ENCODE measurements at regions not wholly inside any gene's neighbourhood (a gene's known extent, or its start where the extent isn't known, plus 50 kb on each side); places are given as distances from the start of the nearest gene placed in this dataset.

DNA sequence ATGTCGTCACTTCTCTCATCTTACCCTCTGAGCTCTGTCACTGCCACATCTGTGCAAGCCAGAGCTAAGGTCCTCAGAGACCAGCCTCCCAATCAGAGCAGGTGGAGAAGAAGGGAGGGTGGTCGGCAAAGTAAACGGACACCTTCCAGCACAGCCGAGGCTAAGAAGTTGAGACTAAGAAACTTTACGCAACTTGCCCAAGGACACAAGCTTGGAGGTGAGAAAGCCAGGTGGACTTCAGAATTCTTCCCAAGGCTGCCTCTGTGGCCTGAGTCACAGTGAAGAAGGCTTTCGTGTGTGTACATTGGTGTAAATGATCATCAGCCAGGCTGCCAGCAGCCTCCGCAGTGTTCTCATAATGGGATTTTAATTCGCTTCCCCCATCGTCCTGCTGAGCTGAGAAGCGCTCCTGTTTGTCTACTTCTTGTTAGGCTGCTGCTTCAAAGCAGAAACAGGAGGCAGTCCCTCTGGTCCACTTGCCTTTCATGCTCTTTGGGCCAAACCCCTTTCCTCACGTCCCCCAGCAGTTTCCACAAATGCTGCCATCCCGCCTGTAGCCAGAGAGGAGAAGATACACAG lies 125.0 kb upstream of the RPL38 start:
- no peaks in the 10 kb centered on the region for H3K9me3 ChIP-seq (ENCODE audit: control insufficient read depth, low read length)
- H3K4me1 ChIP-seq (ENCODE audit: control insufficient read depth, insufficient read depth, low read length, poor library complexity, severe bottlenecking), result no peaks in the 10 kb centered on the region
- H3K4me3 ChIP-seq (ENCODE audit: insufficient read depth, low read depth, low read length, poor library complexity, severe bottlenecking), result no peak overlapping the region
- H3K27me3 ChIP-seq (replicated peaks; ENCODE audit: control insufficient read depth, insufficient read depth, low read length, poor library complexity, severe bottlenecking), result no peaks in the 10 kb centered on the region
- H3K36me3 ChIP-seq (ENCODE audit: control insufficient read depth, insufficient read depth, low read length), result no peaks in the 10 kb centered on the region
- DNase-seq, result no peak
- H3K27ac ChIP-seq (ENCODE audit: insufficient read depth, low read length, poor library complexity, severe bottlenecking), result no peak overlapping the region

DNA sequence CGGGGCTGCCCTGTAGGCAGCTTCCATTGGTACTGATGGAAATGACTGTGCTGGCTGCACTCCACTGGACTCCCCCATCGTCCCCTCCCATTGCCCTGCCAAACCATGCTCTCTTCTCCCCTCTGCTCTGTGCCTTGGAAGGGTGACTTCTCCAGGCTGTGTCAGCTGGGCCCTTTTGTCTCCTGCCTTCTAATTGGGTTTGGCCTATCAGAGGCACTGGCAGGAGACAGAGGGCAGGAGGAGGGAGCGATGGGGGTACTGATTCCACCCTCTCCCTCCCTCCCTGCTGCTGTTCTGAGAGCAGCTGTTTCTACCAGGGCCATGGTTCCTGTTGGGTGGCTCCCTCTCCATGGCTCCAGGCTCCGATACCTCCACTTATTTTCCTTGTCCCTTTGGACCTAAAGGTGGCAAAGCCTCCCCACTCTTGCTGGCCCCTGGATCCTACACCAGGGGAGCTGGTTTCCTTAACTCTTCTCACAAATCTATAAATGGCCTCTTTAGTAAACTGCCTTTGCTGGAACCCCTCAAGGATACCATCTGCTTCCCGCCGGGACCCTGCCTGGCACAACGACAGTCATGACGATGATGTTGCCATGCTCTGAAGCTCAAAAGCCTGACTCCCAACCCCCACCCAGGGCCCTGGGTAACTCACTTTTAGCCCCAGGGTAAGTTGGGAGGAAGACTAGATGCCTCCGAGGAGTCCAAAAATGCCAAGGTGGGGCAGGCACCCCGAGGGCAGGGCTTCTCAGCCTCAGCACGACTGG lies 123.8 kb upstream of the RPL38 start:
- Histone ChIP-seq H3K27me3 (replicated peaks; ENCODE audit: control insufficient read depth, insufficient read depth, low read length, poor library complexity, severe bottlenecking) (no peaks in the 10 kb centered on the region), H3K36me3 (ENCODE audit: control insufficient read depth, insufficient read depth, low read length) (no peaks in the 10 kb centered on the region), H3K4me3 (ENCODE audit: insufficient read depth, low read depth, low read length, poor library complexity, severe bottlenecking) (no peak overlapping the region), H3K27ac (ENCODE audit: insufficient read depth, low read length, poor library complexity, severe bottlenecking) (no peak overlapping the region), H3K9me3 (ENCODE audit: control insufficient read depth, low read length) (no peaks in the 10 kb centered on the region), H3K4me1 (ENCODE audit: control insufficient read depth, insufficient read depth, low read length, poor library complexity, severe bottlenecking) (no peaks in the 10 kb centered on the region)
- no peak for DNase-seq

DNA sequence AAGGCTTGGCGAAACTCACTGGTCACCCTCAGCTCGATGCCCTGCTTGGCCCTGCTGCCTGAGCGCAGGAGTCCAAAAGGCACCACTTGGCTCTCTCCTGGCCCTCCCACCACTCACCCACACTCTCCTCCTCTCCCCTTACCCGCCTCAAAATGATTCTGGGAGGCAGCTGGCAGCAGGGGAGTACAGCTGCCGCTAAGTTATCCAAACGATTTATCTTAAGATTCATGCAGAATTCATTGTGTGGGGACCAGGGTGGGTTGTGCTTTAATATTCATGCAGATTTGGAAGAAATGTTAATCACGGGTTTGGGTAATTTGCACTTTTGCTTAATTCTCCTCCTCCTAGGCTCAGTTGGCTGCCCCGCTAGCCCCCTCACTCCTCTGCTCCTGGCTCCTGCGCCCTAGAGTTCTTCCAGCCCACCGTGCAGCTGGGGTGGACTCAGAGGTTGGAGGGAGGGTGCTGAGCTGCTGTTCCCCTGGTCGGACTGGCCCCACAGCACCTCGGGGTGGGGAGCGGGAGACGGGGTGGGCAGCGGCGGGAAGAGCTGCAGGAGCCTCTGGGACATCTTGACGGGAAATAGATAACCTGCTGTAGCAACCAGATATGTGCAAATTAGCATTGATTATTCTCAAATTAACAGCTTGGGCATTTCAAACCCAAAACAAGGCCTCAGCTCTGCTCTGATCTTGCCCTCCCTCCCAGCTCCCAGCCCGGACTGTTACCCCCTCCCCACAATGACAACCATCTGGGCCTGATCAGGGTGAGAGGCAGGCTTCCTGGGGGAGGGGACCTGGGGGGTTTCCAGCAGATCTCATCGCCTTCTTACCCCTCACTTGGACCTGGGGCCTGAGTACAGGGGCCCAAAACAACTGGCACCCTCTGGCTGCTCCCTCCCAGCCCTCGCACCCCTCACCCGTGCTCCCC lies 122.6 kb upstream of the RPL38 start:
- Histone ChIP-seq H3K27me3 (replicated peaks; ENCODE audit: control insufficient read depth, insufficient read depth, low read length, poor library complexity, severe bottlenecking) (no peaks in the 10 kb centered on the region), H3K9me3 (ENCODE audit: control insufficient read depth, low read length) (no peaks in the 10 kb centered on the region), H3K4me1 (ENCODE audit: control insufficient read depth, insufficient read depth, low read length, poor library complexity, severe bottlenecking) (no peaks in the 10 kb centered on the region), H3K4me3 (ENCODE audit: insufficient read depth, low read depth, low read length, poor library complexity, severe bottlenecking) (no peak overlapping the region), H3K27ac (ENCODE audit: insufficient read depth, low read length, poor library complexity, severe bottlenecking) (no peak overlapping the region), H3K36me3 (ENCODE audit: control insufficient read depth, insufficient read depth, low read length) (no peaks in the 10 kb centered on the region)
- no peak for DNase-seq

DNA sequence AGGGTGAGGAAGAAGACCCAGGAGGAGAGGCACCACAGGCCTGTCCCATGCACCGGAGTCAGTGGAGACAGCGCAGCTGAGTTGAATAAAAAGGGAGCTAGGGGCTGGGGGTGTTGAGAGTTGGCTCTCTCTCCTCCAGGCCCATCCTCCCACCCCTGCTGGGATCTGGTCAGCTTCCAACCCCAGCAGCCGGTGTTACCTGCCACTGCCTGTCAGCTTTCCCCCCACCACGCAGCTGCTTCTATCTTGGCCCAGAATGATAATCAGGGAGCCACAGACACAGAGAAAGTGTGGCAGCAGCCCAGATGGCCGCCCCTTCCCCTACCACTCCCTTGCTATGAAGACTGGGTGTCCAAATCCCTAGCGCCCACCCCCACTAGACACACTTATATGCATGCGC lies 120.6 kb upstream of the RPL38 start:
- no peak for DNase-seq
- Histone ChIP-seq H3K27me3 (replicated peaks; ENCODE audit: control insufficient read depth, insufficient read depth, low read length, poor library complexity, severe bottlenecking) (no peaks in the 10 kb centered on the region), H3K4me1 (ENCODE audit: control insufficient read depth, insufficient read depth, low read length, poor library complexity, severe bottlenecking) (no peaks in the 10 kb centered on the region), H3K27ac (ENCODE audit: insufficient read depth, low read length, poor library complexity, severe bottlenecking) (no peak overlapping the region), H3K9me3 (ENCODE audit: control insufficient read depth, low read length) (no peaks in the 10 kb centered on the region), H3K4me3 (ENCODE audit: insufficient read depth, low read depth, low read length, poor library complexity, severe bottlenecking) (no peak overlapping the region), H3K36me3 (ENCODE audit: control insufficient read depth, insufficient read depth, low read length) (no peaks in the 10 kb centered on the region)

DNA sequence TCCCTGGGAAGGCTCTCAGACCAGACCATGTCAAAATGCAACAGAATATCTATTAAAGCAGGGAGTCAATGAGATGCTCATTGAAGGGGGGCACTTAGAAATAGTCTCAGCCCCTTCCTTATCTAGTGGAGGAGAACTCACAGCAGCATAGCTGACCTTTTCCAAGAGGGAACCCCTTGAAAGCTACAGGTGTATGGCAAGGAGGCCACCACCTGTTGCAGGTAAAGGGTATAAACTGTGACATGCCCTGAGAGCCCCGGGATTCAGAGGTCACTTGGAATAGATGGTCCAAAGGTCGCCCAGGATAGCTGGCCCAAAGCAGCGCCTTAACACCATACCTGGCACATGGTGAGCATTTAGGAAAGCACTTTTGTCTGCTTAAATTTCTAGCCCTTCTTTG lies 120.2 kb upstream of the RPL38 start:
- Histone ChIP-seq H3K36me3 (ENCODE audit: control insufficient read depth, insufficient read depth, low read length) (no peaks in the 10 kb centered on the region), H3K27me3 (replicated peaks; ENCODE audit: control insufficient read depth, insufficient read depth, low read length, poor library complexity, severe bottlenecking) (no peaks in the 10 kb centered on the region), H3K4me1 (ENCODE audit: control insufficient read depth, insufficient read depth, low read length, poor library complexity, severe bottlenecking) (no peaks in the 10 kb centered on the region), H3K27ac (ENCODE audit: insufficient read depth, low read length, poor library complexity, severe bottlenecking) (no peak overlapping the region), H3K9me3 (ENCODE audit: control insufficient read depth, low read length) (no peaks in the 10 kb centered on the region), H3K4me3 (ENCODE audit: insufficient read depth, low read depth, low read length, poor library complexity, severe bottlenecking) (no peak overlapping the region)
- no peak for DNase-seq

DNA sequence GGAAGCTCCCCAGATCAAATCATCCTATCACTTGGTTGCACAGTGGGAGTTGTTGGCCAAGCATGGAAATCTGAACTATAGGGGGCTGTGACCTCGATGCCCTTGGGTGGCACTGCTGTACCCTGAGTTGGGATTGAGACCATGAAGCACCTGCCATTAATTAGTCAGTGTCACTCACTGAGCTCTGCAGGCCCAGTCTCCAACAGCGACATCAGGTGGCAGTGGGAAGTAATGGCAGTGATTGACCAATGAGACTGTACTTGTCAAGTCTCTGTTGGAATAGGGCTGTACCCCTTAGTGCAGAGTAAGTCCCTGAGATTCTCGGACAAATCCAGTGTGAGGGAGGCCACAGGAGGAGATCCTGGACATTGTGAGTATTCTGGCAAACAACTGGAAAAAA lies 118.0 kb upstream of the RPL38 start:
- H3K27me3 ChIP-seq (replicated peaks; ENCODE audit: control insufficient read depth, insufficient read depth, low read length, poor library complexity, severe bottlenecking), result no peaks in the 10 kb centered on the region
- no peak for DNase-seq

DNA sequence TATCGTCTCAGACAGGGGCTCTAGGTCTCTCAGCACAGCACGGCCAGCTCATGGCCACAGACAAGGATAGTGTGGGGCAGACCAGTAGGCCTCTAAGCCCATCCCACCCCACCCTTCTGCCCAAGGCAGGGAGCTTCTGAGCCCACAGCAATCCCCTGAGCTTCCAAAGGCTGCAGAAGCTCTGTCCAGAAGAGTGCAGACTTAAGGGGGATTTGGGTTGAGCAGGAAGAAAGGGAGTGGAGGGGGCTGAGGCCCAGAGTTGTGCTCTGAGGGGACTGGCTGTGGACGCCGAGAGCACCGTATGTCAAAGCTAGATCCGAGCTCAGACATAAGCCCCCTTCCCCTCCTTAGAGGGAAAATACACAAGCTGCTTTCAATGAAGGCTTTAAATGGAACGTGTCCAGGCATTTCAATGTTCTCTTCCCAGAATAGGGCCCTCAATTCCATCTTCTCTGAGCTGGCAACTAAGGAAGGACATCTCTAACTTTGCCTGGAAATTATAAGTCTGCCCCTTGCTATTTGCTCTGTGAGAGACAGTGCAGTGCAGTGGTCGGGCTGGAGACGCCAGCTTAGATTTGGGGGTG lies 116.4 kb upstream of the RPL38 start:
- no peaks in the 10 kb centered on the region for H3K27me3 ChIP-seq (replicated peaks; ENCODE audit: control insufficient read depth, insufficient read depth, low read length, poor library complexity, severe bottlenecking)
- H3K9me3 ChIP-seq (ENCODE audit: control insufficient read depth, low read length), result no peaks in the 10 kb centered on the region
- no peak overlapping the region for H3K4me3 ChIP-seq (ENCODE audit: insufficient read depth, low read depth, low read length, poor library complexity, severe bottlenecking)
- no peak for DNase-seq
- no peaks in the 10 kb centered on the region for H3K36me3 ChIP-seq (ENCODE audit: control insufficient read depth, insufficient read depth, low read length)
- H3K4me1 ChIP-seq (ENCODE audit: control insufficient read depth, insufficient read depth, low read length, poor library complexity, severe bottlenecking), result no peaks in the 10 kb centered on the region
- H3K27ac ChIP-seq (ENCODE audit: insufficient read depth, low read length, poor library complexity, severe bottlenecking), result no peak overlapping the region

More for the DNA sequence above, 118.0 kb upstream of the RPL38 start:
- no peak overlapping the region for H3K4me3 ChIP-seq (ENCODE audit: insufficient read depth, low read depth, low read length, poor library complexity, severe bottlenecking)
- H3K27ac ChIP-seq (ENCODE audit: insufficient read depth, low read length, poor library complexity, severe bottlenecking), result no peak overlapping the region
- H3K36me3 ChIP-seq (ENCODE audit: control insufficient read depth, insufficient read depth, low read length), result no peaks in the 10 kb centered on the region
- no peaks in the 10 kb centered on the region for H3K4me1 ChIP-seq (ENCODE audit: control insufficient read depth, insufficient read depth, low read length, poor library complexity, severe bottlenecking)
- H3K9me3 ChIP-seq (ENCODE audit: control insufficient read depth, low read length), result no peaks in the 10 kb centered on the region

DNA sequence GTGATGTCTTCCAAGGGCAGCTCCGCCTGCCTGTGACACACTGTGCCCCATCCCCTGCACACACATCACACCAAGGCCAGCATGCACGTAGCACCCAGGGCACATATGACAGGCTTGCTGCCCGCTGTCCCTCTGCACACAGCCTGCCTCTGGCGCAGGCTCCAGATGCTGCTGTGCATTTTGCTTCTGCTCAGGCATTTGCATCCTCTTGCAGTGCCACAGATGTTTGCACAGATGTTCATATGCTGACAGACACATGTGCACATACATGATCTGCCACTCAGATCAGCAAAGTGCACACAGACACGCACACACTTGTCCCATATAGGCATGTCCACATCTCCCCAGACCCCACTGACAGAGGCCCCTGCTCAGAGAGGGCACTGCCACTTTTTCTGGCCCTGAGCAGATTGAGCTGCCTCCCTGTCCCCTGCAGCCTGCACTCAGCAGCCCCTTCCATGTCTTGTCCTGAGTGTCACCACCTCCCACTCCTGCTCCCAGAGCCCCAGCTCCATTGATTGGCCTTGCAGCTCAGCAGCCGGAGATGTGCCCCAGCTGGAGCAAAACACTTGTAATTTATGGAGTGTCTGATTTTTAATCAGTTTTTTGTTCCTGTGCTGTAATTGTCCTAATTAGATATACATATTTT lies 115.1 kb upstream of the RPL38 start:
- H3K27me3 ChIP-seq (replicated peaks; ENCODE audit: control insufficient read depth, insufficient read depth, low read length, poor library complexity, severe bottlenecking), result no peaks in the 10 kb centered on the region
- no peak overlapping the region for H3K4me3 ChIP-seq (ENCODE audit: insufficient read depth, low read depth, low read length, poor library complexity, severe bottlenecking)
- no peaks in the 10 kb centered on the region for H3K4me1 ChIP-seq (ENCODE audit: control insufficient read depth, insufficient read depth, low read length, poor library complexity, severe bottlenecking)
- H3K9me3 ChIP-seq (ENCODE audit: control insufficient read depth, low read length), result no peaks in the 10 kb centered on the region
- DNase-seq, result no peak
- H3K36me3 ChIP-seq (ENCODE audit: control insufficient read depth, insufficient read depth, low read length), result no peaks in the 10 kb centered on the region
- H3K27ac ChIP-seq (ENCODE audit: insufficient read depth, low read length, poor library complexity, severe bottlenecking), result no peak overlapping the region

DNA sequence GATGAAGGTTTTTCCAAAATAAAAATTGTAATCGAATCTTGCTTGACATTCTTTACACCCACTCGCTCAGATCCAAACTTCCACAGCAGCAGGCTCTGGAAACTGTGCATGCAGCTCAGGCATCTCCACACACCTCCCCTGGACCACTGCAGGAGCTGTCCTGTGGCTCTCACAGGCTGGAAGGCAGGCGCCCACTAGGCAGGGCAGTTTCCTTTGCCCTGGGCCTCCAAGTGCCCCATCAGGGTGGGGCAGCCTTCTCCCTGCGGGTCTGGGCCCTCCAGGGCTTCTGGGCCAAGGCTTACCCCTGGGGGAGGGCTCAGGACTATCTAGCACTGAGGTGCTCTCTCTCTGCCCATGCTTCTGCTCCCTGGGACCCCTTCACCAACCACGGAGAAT lies 114.5 kb upstream of the RPL38 start:
- no peak for DNase-seq
- no peaks in the 10 kb centered on the region for H3K27me3 ChIP-seq (replicated peaks; ENCODE audit: control insufficient read depth, insufficient read depth, low read length, poor library complexity, severe bottlenecking)
- no peaks in the 10 kb centered on the region for H3K36me3 ChIP-seq (ENCODE audit: control insufficient read depth, insufficient read depth, low read length)
- no peak overlapping the region for H3K4me3 ChIP-seq (ENCODE audit: insufficient read depth, low read depth, low read length, poor library complexity, severe bottlenecking)
- no peak overlapping the region for H3K27ac ChIP-seq (ENCODE audit: insufficient read depth, low read length, poor library complexity, severe bottlenecking)
- no peaks in the 10 kb centered on the region for H3K9me3 ChIP-seq (ENCODE audit: control insufficient read depth, low read length)
- H3K4me1 ChIP-seq (ENCODE audit: control insufficient read depth, insufficient read depth, low read length, poor library complexity, severe bottlenecking), result no peaks in the 10 kb centered on the region
